Nephron (organoid): ENCODE measurements at regions not wholly inside any gene's neighbourhood (a gene's known extent, or its start where the extent isn't known, plus 50 kb on each side); places are given as distances from the start of the nearest gene placed in this dataset.

ENCODE experiments used
- H3K27ac Mint-ChIP-seq, 3 experiments: 2 replicates each; pipeline ENCODE4 v1.8.0; 2020; ENCODE audit warnings: mixed read lengths in 3 of 3, mild to moderate bottlenecking in 2 of 3, moderate library complexity in 1 of 3
- H3K27me3 Mint-ChIP-seq: 2 replicates; pipeline ENCODE4 v1.8.0; 2021; ENCODE audit warnings: low read depth, mild to moderate bottlenecking, moderate library complexity, mixed read lengths
- H3K36me3 Mint-ChIP-seq: 2 replicates; pipeline ENCODE4 v1.8.0; 2020; ENCODE audit warnings: low read depth, mixed read lengths
- H3K4me1 Mint-ChIP-seq: 2 replicates; pipeline ENCODE4 v1.8.0; 2020; ENCODE audit warnings: mixed read lengths
- H3K4me3 Mint-ChIP-seq, 3 experiments: 2 replicates each; pipeline ENCODE4 v1.8.0; 2020; ENCODE audit warnings: mild to moderate bottlenecking in 3 of 3, mixed read lengths in 3 of 3, moderate library complexity in 2 of 3
- H3K9me3 Mint-ChIP-seq: 2 replicates; pipeline ENCODE4 v1.8.0; 2020; ENCODE audit warnings: mixed read lengths
- TF ChIP-seq, protein P1 (sequence below), 3 experiments: fragments of 200-600 bp; sonication (generic); IDR thresholded peaks; one replicate each; pipeline ENCODE4 v1.5.0; 2021; ENCODE audit warnings: antibody characterized with exemption in 3 of 3; ENCODE audit not compliant: unreplicated experiment in 3 of 3

DNA sequence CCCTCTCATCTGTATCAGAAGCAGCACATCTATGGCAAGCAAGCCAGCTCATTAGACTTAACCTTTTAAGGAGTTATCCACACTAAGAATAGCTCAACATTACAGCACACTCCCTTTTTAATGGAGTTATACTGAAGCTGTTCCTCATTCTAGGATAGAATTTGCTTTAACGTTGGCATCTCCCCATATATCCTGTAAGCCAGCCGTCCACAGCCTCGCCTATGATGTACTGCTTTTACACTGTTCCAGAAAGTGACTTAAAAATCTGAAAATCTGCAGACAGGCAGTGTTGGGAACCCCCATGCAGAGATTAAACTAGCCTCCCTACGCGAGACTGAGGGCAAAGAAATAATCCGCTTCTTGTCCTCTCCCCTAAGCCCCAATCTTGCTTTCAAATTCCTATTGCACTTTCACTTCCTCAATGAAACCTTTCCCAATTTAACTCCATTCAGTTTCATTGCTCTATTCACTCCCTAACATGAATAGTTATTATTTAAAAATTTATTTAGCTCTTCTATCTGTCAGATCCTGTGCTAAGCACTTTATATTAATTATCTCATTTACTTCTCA, 225.0 kb downstream of the BLID start:
- no peaks in the 10 kb centered on the region for H3K36me3 Mint-ChIP-seq
- TF ChIP-seq, protein P1, sequence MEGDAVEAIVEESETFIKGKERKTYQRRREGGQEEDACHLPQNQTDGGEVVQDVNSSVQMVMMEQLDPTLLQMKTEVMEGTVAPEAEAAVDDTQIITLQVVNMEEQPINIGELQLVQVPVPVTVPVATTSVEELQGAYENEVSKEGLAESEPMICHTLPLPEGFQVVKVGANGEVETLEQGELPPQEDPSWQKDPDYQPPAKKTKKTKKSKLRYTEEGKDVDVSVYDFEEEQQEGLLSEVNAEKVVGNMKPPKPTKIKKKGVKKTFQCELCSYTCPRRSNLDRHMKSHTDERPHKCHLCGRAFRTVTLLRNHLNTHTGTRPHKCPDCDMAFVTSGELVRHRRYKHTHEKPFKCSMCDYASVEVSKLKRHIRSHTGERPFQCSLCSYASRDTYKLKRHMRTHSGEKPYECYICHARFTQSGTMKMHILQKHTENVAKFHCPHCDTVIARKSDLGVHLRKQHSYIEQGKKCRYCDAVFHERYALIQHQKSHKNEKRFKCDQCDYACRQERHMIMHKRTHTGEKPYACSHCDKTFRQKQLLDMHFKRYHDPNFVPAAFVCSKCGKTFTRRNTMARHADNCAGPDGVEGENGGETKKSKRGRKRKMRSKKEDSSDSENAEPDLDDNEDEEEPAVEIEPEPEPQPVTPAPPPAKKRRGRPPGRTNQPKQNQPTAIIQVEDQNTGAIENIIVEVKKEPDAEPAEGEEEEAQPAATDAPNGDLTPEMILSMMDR (IDR thresholded peaks at IDR 0.05; ENCODE audit: unreplicated experiment in 3 of 3), result no peak

DNA sequence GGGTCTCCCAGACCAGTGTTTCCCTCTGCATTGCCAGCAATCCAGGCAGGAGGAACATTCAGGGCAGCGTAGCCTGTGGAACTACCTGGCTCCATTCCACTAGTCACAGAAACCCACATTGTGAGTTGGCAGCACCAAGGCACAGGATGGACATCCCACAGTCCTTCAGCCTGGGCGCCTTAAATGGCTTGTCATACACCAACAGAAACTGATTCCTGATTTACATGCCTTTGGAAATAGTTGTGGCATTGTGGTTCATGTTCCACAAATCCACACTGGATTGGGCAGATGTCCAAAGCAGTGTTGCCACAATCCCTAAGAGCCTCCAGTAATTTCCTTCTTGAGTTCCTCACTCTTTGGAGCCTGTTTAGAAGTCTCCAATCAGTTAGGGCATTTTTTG, 225.6 kb downstream of the BLID start:
- H3K36me3 Mint-ChIP-seq, result no peaks in the 10 kb centered on the region
- peak overlapping the region in 2 of 3 experiments; percentile 31 to 53 for H3K27ac Mint-ChIP-seq
- H3K4me3 Mint-ChIP-seq, result no peak overlapping the region
- TF ChIP-seq, protein P1 (IDR thresholded peaks at IDR 0.05; ENCODE audit: unreplicated experiment in 3 of 3), result no peak
- peaks cover 66% of the 10 kb centered on the region for H3K4me1 Mint-ChIP-seq
- H3K27me3 Mint-ChIP-seq, result peaks cover 4% of the 10 kb centered on the region
- H3K9me3 Mint-ChIP-seq, result peaks cover 5% of the 10 kb centered on the region

More for the DNA sequence above, 225.0 kb downstream of the BLID start:
- Mint-ChIP-seq H3K4me1 (peaks cover 59% of the 10 kb centered on the region), H3K27me3 (peaks cover 4% of the 10 kb centered on the region), H3K27ac (peak overlapping the region in 2 of 3 experiments; percentile 69 to 87), H3K9me3 (peaks cover 5% of the 10 kb centered on the region), H3K4me3 (no peak overlapping the region)

DNA sequence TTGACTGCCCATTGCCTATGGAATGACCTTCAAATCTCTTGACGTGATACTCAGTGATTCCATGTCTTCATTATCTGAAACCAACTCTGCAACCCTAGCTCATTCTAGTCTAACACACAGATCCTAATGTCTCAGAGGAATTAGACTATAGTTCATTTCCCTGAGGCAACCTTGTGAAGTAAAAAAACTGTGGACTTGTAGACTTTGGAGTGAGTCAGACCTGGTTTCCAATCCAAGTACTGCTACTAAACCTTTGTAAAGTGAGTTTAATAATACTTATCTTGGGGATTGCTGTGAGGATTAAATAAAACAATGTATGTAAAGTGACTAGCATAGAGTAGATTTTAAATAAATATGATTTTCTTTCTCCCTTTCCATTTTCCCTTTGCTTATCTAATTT, 226.1 kb downstream of the BLID start:
- Mint-ChIP-seq H3K27ac (peak overlapping the region; percentile 31 to 53 (median 41)), H3K36me3 (no peaks in the 10 kb centered on the region), H3K4me3 (no peak overlapping the region), H3K9me3 (peaks cover 5% of the 10 kb centered on the region), H3K27me3 (peaks cover 4% of the 10 kb centered on the region), H3K4me1 (peaks cover 70% of the 10 kb centered on the region)
- TF ChIP-seq, protein P1 (IDR thresholded peaks at IDR 0.05; ENCODE audit: unreplicated experiment in 3 of 3), result no peak

DNA sequence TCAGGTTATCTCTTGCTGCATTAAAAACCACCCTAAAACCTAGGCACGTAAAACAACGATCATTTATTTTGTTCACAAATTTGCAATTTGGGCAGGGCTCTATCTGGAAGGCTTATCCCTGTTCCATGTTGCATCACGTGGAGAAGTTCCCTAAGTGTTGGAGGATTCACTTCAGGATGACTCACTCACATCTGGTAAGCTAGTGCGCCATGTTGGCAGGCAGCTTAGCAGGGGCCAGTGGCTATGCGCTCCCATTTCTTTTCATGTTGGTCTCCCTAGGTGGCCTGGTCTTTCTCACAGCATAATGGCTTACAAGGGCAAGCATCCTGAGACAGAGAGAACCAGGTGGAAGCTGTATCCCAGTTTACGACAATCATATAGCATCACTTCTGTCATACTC, 226.8 kb downstream of the BLID start:
- TF ChIP-seq, protein P1 (IDR thresholded peaks at IDR 0.05; ENCODE audit: unreplicated experiment in 3 of 3), result no peak
- Mint-ChIP-seq H3K36me3 (no peaks in the 10 kb centered on the region), H3K4me1 (peaks cover 73% of the 10 kb centered on the region), H3K27ac (no peak overlapping the region), H3K9me3 (peaks cover 5% of the 10 kb centered on the region), H3K27me3 (peaks cover 4% of the 10 kb centered on the region), H3K4me3 (no peak overlapping the region)

DNA sequence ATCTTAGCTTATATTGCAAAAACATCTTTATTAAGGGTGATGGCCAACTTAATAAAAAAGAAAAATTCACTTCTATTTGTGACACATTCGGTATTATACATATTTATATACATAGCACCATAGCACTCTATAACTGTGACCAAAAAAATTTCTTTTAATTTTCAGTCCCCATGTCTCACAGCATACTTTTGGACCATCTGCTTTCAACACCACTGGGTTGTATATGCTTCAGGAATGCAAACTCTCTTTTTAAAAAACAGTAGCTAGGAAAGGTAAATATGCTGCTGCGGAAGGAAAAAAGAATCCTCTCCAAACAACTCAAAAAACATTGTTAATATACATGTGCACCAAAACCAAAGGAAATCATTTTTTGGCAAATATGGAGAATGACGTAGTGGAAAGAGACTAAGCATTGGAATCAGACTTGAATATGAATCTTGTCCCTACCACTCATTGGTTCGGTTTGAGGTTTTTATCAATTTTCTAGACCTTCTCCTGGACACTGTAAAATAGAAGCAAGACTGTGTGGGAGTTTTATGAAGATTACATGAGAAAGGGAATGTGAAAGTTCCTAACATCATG, 227.9 kb downstream of the BLID start:
- no peaks in the 10 kb centered on the region for H3K27me3 Mint-ChIP-seq
- H3K27ac Mint-ChIP-seq, result peak overlapping the region; percentile 76 to 93 (median 92)
- H3K4me3 Mint-ChIP-seq, result no peak overlapping the region
- peaks cover 65% of the 10 kb centered on the region for H3K4me1 Mint-ChIP-seq
- no peaks in the 10 kb centered on the region for H3K36me3 Mint-ChIP-seq
- TF ChIP-seq, protein P1 (IDR thresholded peaks at IDR 0.05; ENCODE audit: unreplicated experiment in 3 of 3), result no peak
- H3K9me3 Mint-ChIP-seq, result peaks cover 2% of the 10 kb centered on the region

DNA sequence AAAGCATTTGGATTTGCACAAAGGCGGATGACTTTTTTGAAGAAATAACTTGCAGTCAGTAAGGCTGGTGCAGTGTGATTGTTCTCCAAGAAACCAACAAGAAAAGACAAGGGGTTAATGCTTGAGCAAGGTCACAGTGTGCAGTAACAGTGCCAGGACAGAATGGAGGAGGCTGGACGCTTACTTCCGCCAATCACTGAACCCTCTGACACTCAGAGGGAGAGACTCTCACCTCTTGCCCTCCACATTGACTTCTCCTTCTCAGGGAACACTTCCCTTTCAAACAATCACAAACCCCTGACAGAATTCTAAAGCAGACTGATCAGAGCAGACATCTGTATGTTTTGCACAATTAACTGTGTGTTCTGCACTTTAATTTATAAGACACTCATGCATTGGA, 228.4 kb downstream of the BLID start:
- Mint-ChIP-seq H3K36me3 (no peaks in the 10 kb centered on the region), H3K4me1 (peaks cover 61% of the 10 kb centered on the region), H3K27ac (peak overlapping the region; percentile 76 to 93 (median 92)), H3K4me3 (no peak overlapping the region), H3K27me3 (no peaks in the 10 kb centered on the region), H3K9me3 (peaks cover under 1% of the 10 kb centered on the region)
- TF ChIP-seq, protein P1 (IDR thresholded peaks at IDR 0.05; ENCODE audit: unreplicated experiment in 3 of 3), result no peak
